Neural cell (in vitro differentiated cells): ENCODE measurements at regions not wholly inside any gene's neighbourhood (a gene's known extent, or its start where the extent isn't known, plus 50 kb on each side); places are given as distances from the start of the nearest gene placed in this dataset.

ENCODE experiments used
- H2AFZ ChIP-seq: fragments of 200-600, 300-800 bp; sonication (generic), shearing (Covaris generic); 2 replicates; pipeline ENCODE4 v1.6.0; 2014; ENCODE audit warnings: low read depth, mild to moderate bottlenecking, antibody characterized with exemption, low read length, moderate library complexity
- H3F3A ChIP-seq: fragments of 200-600 bp; shearing (Covaris generic); 2 replicates; pipeline ENCODE4 v1.6.1; 2016; ENCODE audit warnings: mild to moderate bottlenecking, moderate library complexity, mixed read lengths, antibody characterized with exemption, low read length; ENCODE audit not compliant: insufficient read depth, poor library complexity, severe bottlenecking
- H3K27ac ChIP-seq: fragments of 200-600, 300-800 bp; sonication (generic), shearing (Covaris generic); 2 replicates; pipeline ENCODE4 v1.5.1; 2014; ENCODE audit warnings: mild to moderate bottlenecking, low read length, moderate library complexity
- H3K27me3 ChIP-seq: fragments of 300-800, 200-600 bp; sonication (generic), shearing (Covaris generic); 2 replicates; pipeline ENCODE4 v1.6.0; 2014; ENCODE audit warnings: mild to moderate bottlenecking, low read depth, low read length, moderate library complexity; ENCODE audit not compliant: insufficient read depth
- H3K36me3 ChIP-seq: fragments of 300-800, 200-600 bp; sonication (generic), shearing (Covaris generic); 2 replicates; pipeline ENCODE4 v1.5.1; 2014; ENCODE audit warnings: mild to moderate bottlenecking, antibody characterized with exemption, low read length, moderate library complexity; ENCODE audit not compliant: insufficient read depth
- H3K4me2 ChIP-seq: fragments of 300-800, 200-600 bp; sonication (generic), shearing (Covaris generic); 2 replicates; pipeline ENCODE4 v1.6.0; 2014; ENCODE audit warnings: mild to moderate bottlenecking, low read length
- H3K4me3 ChIP-seq: fragments of 300-800, 200-600 bp; sonication (generic), shearing (Covaris generic); 2 replicates; pipeline ENCODE4 v1.5.1; 2014; ENCODE audit warnings: mild to moderate bottlenecking, low read length, moderate library complexity
- H3K79me2 ChIP-seq: fragments of 200-600 bp; shearing (Covaris generic); replicated peaks from 2 replicates; pipeline ENCODE4 v1.6.0; 2014; ENCODE audit warnings: mild to moderate bottlenecking, low read length, moderate library complexity; ENCODE audit not compliant: insufficient read depth
- H3K9ac ChIP-seq: fragments of 300-800, 200-600 bp; sonication (generic), shearing (Covaris generic); 2 replicates; pipeline ENCODE4 v1.6.1; 2016; ENCODE audit warnings: mild to moderate bottlenecking, low read length, mixed read lengths
- H3K9me2 ChIP-seq: fragments of 200-600 bp; shearing (Covaris generic); 2 replicates; pipeline ENCODE4 v1.6.1; 2016; ENCODE audit warnings: mild to moderate bottlenecking, low read length, mixed read lengths; ENCODE audit not compliant: insufficient read depth
- H3K9me3 ChIP-seq: fragments of 200-600, 300-800 bp; sonication (generic), shearing (Covaris generic); 2 replicates; pipeline ENCODE4 v1.6.1; 2016; ENCODE audit warnings: mild to moderate bottlenecking, mixed run types, low read length, moderate library complexity, mixed read lengths
- H4K20me1 ChIP-seq: fragments of 200-600 bp; shearing (Covaris generic); 2 replicates; pipeline ENCODE4 v1.6.1; 2016; ENCODE audit warnings: mild to moderate bottlenecking, mixed run types; ENCODE audit not compliant: insufficient read depth
- EP300 ChIP-seq: fragments of 450-650 bp; conservative IDR thresholded peaks from 2 replicates; pipeline ENCODE4 v1.6.1; 2014; ENCODE audit warnings: antibody characterized with exemption, mild to moderate bottlenecking, moderate library complexity; ENCODE audit not compliant: poor library complexity, severe bottlenecking
- EZH2 ChIP-seq: fragments of 200-600, 300-800 bp; shearing (Covaris generic), sonication (generic); IDR thresholded peaks from 2 replicates; pipeline ENCODE4 v1.6.1; 2014; ENCODE audit warnings: antibody characterized with exemption, low read length, borderline replicate concordance, mild to moderate bottlenecking; ENCODE audit not compliant: insufficient read depth, poor library complexity, severe bottlenecking
- MXI1 ChIP-seq: fragments of 450-650 bp; conservative IDR thresholded peaks from 2 replicates; pipeline ENCODE4 v1.6.1; 2014; ENCODE audit warnings: antibody characterized with exemption, mild to moderate bottlenecking; ENCODE audit not compliant: poor library complexity, severe bottlenecking
- POLR2AphosphoS5 ChIP-seq: IDR thresholded peaks from 2 replicates; pipeline ENCODE4 v1.6.1; 2012
- RAD21 ChIP-seq: fragments of 450-650 bp; conservative IDR thresholded peaks from 2 replicates; pipeline ENCODE4 v1.6.1; 2014; ENCODE audit warnings: antibody characterized with exemption, mild to moderate bottlenecking, moderate library complexity
- SMC3 ChIP-seq: fragments of 450-650 bp; conservative IDR thresholded peaks from 2 replicates; pipeline ENCODE4 v1.6.1; 2014; ENCODE audit warnings: antibody characterized with exemption, mild to moderate bottlenecking, moderate library complexity; ENCODE audit not compliant: poor library complexity
- TAF1 ChIP-seq: IDR thresholded peaks from 2 replicates; pipeline ENCODE4 v1.6.1; 2012; ENCODE audit warnings: low read depth
- TF ChIP-seq, protein P1 (sequence below): fragments of 450-650 bp; IDR thresholded peaks from 2 replicates; pipeline ENCODE4 v1.5.1; 2014; ENCODE audit warnings: antibody characterized with exemption, mild to moderate bottlenecking, moderate library complexity; ENCODE audit not compliant: poor library complexity, severe bottlenecking
- TF ChIP-seq, protein P2 (sequence below): IDR thresholded peaks from 2 replicates; pipeline ENCODE4 v1.6.1; 2012; ENCODE audit warnings: borderline replicate concordance

DNA sequence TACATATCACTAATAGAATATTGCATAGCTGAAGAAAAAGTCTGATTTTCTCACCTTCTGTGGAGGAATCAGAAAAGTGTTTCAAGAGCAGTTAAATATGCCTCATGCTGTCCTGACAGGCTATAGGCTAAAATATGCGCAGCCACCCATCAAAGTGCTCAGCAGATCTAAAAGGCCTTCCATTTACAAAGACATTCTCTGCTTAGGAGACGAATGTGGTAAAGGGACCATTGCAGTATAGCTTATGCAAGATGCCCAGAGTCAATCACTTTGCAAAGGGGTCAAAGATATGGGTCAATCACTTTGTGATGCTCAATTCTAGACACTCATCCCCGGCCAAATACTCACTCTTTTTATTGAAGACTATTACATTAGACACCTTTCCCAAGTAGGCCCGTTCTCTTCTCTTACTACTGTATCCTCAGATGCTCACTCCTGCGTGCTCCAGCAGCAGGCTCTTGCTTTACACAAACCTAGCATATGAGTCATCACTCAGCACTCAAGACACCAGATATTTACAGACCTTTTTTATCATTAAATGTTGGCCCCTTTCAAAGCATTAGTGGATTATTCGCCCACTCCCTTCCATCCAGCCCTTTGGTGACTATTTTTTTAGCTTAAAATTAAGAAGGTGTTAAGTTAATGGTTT lies 568.2 kb upstream of the CDH18 start:
- no peak for TF ChIP-seq EZH2
- TF ChIP-seq, protein P1, sequence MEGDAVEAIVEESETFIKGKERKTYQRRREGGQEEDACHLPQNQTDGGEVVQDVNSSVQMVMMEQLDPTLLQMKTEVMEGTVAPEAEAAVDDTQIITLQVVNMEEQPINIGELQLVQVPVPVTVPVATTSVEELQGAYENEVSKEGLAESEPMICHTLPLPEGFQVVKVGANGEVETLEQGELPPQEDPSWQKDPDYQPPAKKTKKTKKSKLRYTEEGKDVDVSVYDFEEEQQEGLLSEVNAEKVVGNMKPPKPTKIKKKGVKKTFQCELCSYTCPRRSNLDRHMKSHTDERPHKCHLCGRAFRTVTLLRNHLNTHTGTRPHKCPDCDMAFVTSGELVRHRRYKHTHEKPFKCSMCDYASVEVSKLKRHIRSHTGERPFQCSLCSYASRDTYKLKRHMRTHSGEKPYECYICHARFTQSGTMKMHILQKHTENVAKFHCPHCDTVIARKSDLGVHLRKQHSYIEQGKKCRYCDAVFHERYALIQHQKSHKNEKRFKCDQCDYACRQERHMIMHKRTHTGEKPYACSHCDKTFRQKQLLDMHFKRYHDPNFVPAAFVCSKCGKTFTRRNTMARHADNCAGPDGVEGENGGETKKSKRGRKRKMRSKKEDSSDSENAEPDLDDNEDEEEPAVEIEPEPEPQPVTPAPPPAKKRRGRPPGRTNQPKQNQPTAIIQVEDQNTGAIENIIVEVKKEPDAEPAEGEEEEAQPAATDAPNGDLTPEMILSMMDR = no peak
- no peak for TF ChIP-seq TAF1
- no peak for TF ChIP-seq SMC3
- TF ChIP-seq MXI1 = no peak
- TF ChIP-seq, protein P2, sequence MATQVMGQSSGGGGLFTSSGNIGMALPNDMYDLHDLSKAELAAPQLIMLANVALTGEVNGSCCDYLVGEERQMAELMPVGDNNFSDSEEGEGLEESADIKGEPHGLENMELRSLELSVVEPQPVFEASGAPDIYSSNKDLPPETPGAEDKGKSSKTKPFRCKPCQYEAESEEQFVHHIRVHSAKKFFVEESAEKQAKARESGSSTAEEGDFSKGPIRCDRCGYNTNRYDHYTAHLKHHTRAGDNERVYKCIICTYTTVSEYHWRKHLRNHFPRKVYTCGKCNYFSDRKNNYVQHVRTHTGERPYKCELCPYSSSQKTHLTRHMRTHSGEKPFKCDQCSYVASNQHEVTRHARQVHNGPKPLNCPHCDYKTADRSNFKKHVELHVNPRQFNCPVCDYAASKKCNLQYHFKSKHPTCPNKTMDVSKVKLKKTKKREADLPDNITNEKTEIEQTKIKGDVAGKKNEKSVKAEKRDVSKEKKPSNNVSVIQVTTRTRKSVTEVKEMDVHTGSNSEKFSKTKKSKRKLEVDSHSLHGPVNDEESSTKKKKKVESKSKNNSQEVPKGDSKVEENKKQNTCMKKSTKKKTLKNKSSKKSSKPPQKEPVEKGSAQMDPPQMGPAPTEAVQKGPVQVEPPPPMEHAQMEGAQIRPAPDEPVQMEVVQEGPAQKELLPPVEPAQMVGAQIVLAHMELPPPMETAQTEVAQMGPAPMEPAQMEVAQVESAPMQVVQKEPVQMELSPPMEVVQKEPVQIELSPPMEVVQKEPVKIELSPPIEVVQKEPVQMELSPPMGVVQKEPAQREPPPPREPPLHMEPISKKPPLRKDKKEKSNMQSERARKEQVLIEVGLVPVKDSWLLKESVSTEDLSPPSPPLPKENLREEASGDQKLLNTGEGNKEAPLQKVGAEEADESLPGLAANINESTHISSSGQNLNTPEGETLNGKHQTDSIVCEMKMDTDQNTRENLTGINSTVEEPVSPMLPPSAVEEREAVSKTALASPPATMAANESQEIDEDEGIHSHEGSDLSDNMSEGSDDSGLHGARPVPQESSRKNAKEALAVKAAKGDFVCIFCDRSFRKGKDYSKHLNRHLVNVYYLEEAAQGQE = no peak
- TF ChIP-seq EP300 = no peak
- Histone ChIP-seq H3K9me2 (no peaks in the 10 kb centered on the region), H3K79me2 (no peaks in the 10 kb centered on the region), H3F3A (no peaks in the 10 kb centered on the region), H3K27me3 (no peaks in the 10 kb centered on the region), H3K9me3 (no peaks in the 10 kb centered on the region), H3K9ac (no peak overlapping the region), H2AFZ (no peak overlapping the region), H4K20me1 (no peaks in the 10 kb centered on the region), H3K4me3 (no peak overlapping the region), H3K36me3 (no peaks in the 10 kb centered on the region), H3K27ac (peak overlapping the region; percentile 3), H3K4me2 (no peak overlapping the region)

DNA sequence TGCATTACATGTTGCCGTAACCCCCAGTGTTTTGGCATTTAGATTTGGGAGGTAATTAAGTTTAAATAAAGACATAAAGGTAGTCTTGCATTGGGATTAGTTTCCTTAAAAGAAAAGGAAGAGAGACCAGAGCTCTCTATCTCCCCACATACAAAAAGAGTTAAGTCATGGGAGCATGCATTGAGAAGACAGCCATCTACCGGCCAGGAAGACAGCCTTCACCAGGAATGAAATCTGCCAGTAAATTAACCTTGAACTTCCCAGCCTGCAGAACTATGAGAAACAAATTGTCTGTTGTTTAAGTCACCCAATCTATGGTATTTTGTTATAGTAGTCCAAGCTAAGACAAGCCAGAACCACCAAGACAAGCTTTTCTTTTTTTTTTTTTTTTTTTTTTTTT lies 567.0 kb upstream of the CDH18 start:
- TF ChIP-seq POLR2AphosphoS5 = no peak
- TF ChIP-seq TAF1 = no peak
- no peak for TF ChIP-seq SMC3
- TF ChIP-seq EP300 = no peak
- TF ChIP-seq EZH2 = no peak
- TF ChIP-seq, protein P1 = no peak
- TF ChIP-seq, protein P2 = no peak
- no peak for TF ChIP-seq MXI1
- no peak for TF ChIP-seq RAD21
- Histone ChIP-seq H3K9me3 (no peaks in the 10 kb centered on the region), H3F3A (no peaks in the 10 kb centered on the region), H3K9ac (no peak overlapping the region), H2AFZ (no peak overlapping the region), H3K9me2 (no peaks in the 10 kb centered on the region), H3K27ac (no peak overlapping the region), H3K4me2 (no peak overlapping the region), H3K36me3 (no peaks in the 10 kb centered on the region), H3K4me3 (no peak overlapping the region), H3K79me2 (no peaks in the 10 kb centered on the region), H3K27me3 (no peaks in the 10 kb centered on the region), H4K20me1 (no peaks in the 10 kb centered on the region)
